Esophagus (tissue), 2 donors: ENCODE measurements at regions not wholly inside any gene's neighbourhood (a gene's known extent, or its start where the extent isn't known, plus 50 kb on each side); places are given as distances from the start of the nearest gene placed in this dataset.
"Not testable (repeated sequence)": the region's sequence is repeated elsewhere in the genome, so short reads cannot be mapped to it uniquely, and the experiment has no call there.

Experiments
- H3K27ac ChIP-seq, 2 donors: one replicate each; pipeline ENCODE4 v1.5.1; 2013; ENCODE audit warnings: low read depth in 2 of 2, mild to moderate bottlenecking in 2 of 2, inconsistent platforms in 1 of 2, low read length in 1 of 2, moderate library complexity in 1 of 2
- H3K27me3 ChIP-seq, 2 donors: one replicate each; pipeline ENCODE4 v1.6.1; 2013; ENCODE audit warnings: low read length in 2 of 2, control low read depth in 1 of 2, mild to moderate bottlenecking in 1 of 2; ENCODE audit not compliant: insufficient read depth in 2 of 2, control insufficient read depth in 1 of 2
- H3K36me3 ChIP-seq, 2 donors: one replicate each; pipeline ENCODE4 v1.6.1; 2013; ENCODE audit warnings: low read length in 1 of 2; ENCODE audit not compliant: control insufficient read depth in 2 of 2, insufficient read depth in 2 of 2
- H3K4me1 ChIP-seq, 2 donors: one replicate each; pipeline ENCODE4 v1.6.1; 2013; ENCODE audit warnings: low read length in 1 of 2; ENCODE audit not compliant: control insufficient read depth in 2 of 2, insufficient read depth in 2 of 2
- H3K4me3 ChIP-seq, 2 donors: one replicate each; pipeline ENCODE4 v1.5.1; 2013; ENCODE audit warnings: low read length in 2 of 2, mild to moderate bottlenecking in 2 of 2, low read depth in 1 of 2, moderate library complexity in 1 of 2
- H3K9me3 ChIP-seq, 2 donors: one replicate each; pipeline ENCODE4 v1.6.1; 2013; ENCODE audit warnings: mild to moderate bottlenecking in 2 of 2, low read depth in 1 of 2, low read length in 1 of 2, moderate library complexity in 1 of 2; ENCODE audit not compliant: control insufficient read depth in 2 of 2, insufficient read depth in 1 of 2
- WGBS, 2 donors: extraction: QIAGEN DNeasy Blood & Tissue Kit; methylation state at CpG; one replicate each; pipeline ENCODE4 v1.1.7; 2013; 5-methylcytosine and 5-hydroxymethylcytosine counted together
- donor health status: healthy with polysubstance abuse.
- donor health status: Bipolar disorder and iron deficiency.

DNA sequence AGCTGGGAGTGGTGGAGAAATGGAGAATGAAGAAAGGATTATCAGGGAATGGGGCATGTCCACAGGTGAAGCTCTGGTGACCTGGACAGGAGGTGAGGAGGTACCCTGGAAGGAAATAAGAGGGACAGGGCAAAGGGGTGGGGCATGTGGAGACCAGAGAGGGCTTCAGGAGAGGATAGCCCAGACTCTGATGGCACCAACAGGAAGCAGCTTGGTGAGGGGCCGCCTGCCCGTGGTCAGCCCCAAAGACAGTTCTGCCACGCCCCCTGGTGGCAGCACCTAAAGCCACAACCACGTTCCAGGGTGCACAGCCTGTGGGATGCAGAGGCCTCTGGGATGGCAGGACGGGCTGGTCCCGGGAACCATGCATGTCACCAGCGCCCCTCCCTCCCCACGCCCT is 5406.9 kb upstream of the TPTE start:
- H3K27ac ChIP-seq, H3K4me1 ChIP-seq, H3K4me3 ChIP-seq, H3K36me3 ChIP-seq, H3K9me3 ChIP-seq, H3K27me3 ChIP-seq: not testable (repeated sequence)
- no CpG with 5 or more reads among the region's 8 CpGs for WGBS, 2 donors

DNA sequence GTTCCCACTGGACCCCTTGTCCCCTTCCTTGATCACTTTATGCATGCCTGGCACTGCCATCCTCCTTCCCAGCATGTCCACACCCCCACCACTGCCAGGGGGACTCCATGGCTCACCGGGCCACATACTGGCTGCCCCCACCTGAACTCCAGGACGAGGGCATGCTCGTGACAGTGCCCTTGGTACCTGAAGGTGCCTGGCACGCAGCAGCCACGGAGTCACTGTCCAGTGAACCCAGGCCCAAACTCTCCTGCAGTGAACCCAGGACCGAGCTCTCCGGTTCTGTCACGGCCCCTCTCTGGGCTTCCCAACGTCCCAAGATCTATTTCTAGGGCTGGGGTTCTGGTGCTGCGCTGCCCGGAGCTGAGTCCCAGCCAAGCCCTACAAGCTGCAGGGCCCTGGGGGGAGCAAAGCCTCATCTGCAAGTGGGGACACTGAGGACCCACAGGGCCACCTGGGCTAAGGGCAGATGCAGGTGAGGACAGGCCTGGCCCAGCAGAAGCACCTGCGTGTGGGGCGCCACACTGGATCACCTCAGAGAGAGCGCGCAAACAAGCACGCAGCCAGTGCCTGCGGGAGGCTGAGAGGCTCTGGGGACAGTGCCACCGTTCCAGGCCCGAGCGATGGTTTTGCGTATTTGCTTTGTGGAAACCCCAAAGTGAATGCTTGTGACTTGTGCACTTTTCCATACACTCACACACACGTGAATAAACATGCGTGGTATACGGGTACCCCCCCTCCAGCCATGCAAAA is 5406.3 kb upstream of the TPTE start:
- H3K27ac ChIP-seq, H3K4me3 ChIP-seq, H3K4me1 ChIP-seq, H3K9me3 ChIP-seq, H3K27me3 ChIP-seq, H3K36me3 ChIP-seq: not testable (repeated sequence)
- WGBS, 2 donors: 75 to 82% methylated on average over 12 to 19 of the region's 24 CpGs

DNA sequence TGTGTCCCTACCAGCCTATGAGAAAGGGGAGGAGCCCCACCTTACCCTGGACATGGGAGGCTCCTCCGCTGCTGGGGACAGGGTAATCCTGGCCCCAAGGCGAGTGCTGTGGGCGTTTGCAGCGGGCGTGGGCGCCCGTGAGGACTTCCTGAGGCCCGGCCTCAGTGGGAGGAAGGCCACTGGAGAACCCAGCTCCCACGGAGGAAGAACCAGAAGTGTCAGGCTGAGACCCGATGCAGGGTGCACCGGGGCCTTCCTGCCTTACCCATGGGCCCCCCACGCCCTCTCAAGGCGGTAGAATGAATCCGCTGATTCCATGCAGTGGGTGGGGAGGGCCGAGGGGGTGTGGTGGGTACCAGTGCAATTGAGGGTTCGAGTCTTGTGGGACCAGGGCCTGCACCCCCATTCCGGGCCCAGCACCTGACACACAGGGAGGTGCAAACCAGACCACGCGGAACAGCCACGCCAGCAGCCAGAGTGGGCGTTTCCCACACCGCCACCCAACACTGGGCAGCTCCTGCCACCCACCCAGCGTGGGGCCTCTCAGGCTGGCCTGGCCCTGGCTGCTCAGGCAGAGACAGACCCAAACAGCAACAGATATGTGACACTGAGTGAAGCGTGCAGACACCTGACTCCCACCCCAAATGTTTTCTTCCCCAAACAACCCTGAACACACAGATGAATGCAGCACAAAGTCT is 5405.6 kb upstream of the TPTE start:
- not testable (repeated sequence) for H3K9me3 ChIP-seq, H3K27me3 ChIP-seq, H3K27ac ChIP-seq, H3K36me3 ChIP-seq, H3K4me1 ChIP-seq, H3K4me3 ChIP-seq
- WGBS, 2 donors: 45 to 52% methylated on average over 6 to 19 of the region's 24 CpGs

DNA sequence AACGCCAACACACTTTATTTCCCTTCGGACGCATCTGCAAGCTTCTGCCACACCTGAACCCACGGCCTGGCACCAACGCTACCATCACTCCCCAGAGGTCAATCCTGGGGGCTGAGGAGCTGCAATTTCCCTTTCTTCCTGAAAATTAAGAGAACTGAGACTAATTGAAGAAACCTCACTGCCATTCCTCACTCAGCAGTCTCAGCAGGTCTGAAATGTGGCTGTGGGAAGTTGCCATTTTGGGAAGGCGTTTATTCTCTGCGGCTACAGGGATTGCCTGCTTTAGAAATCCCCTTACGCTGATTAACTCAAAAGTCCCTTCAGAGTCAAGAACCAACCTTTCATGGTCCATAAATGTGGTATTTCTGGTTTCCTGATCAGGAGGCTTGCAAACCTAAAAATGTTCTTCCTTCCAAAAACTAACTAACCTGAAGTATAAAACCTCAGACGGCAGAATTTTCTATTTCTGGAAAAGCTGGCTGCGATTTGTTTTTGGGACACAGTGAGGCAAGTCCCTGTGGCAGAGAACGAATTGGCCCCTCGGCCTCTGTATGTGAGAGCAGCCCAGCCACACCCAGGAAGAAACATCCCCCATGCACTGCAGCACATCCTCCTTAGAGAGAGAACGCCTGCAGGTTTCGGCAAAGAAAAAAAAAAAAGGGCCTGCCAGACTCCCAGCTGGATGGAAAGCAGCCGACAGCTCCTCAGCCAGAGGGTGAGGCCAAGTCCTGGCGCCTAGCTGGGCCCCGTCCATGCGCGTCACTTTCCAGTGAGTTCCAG is 5404.8 kb upstream of the TPTE start:
- not testable (repeated sequence) for H3K4me3 ChIP-seq, H3K27ac ChIP-seq, H3K9me3 ChIP-seq, H3K4me1 ChIP-seq, H3K27me3 ChIP-seq, H3K36me3 ChIP-seq
- WGBS, 2 donors: 57 to 60% methylated on average over 1 of the region's 19 CpGs

DNA sequence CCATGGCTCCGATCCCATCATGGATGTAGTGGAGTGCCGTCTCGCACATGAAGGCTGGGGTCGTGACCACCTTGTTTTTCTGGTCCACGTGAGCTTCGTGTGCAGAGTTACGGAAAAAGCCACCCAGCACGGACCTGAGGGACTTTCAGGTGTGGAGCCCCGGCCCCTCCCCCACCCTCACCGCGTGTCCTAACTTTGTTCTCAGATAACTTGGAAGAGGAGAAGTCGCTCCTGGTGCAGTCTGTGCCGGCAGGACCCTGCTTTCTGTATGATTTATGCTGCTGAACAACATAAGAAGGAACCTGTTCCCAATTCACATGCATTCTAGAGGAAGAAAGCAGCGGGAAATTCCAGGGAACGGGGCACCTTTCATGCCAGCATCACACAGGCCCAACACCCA is 5404.2 kb upstream of the TPTE start:
- H3K4me1 ChIP-seq: not testable (repeated sequence)
- WGBS, 2 donors: 44 to 49% methylated on average over 5 of the region's 15 CpGs

DNA sequence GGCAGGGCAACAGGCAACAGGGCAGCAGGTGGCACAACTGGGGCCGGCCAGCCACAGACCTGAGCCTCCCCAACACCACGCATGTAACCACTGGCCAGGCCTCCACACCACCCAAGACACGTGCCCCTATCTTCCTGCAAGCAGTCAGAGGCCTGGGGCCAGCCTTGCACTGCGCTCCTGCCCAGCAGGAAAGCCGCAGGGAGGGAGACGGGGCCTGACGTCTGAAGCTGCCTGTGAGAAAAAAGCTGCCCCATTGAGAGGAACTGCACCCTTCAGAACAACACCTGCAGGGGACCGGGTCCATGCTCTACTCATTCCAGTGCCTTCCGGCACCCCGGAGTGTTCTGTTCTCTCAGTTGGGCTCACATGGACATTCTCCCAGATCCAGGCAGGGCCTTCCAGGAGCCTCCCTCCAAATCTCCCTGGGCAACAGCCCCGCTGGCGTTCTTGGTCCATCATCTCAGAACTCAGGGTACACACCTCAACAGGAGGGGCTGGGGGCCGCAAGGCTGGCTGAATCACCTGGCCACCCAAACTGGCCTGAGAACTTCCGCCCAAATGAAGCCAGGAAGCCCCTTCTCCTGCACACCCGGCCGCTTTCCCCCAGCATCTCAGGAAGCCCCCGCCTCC is 5403.6 kb upstream of the TPTE start:
- H3K4me3 ChIP-seq, H3K4me1 ChIP-seq, H3K36me3 ChIP-seq, H3K9me3 ChIP-seq, H3K27ac ChIP-seq, H3K27me3 ChIP-seq: not testable (repeated sequence)
- 68 to 100% methylated on average over 2 to 9 of the region's 17 CpGs for WGBS, 2 donors

More for the DNA sequence above, 5404.2 kb upstream of the TPTE start:
- not testable (repeated sequence) for H3K27ac ChIP-seq, H3K4me3 ChIP-seq, H3K9me3 ChIP-seq, H3K36me3 ChIP-seq, H3K27me3 ChIP-seq

DNA sequence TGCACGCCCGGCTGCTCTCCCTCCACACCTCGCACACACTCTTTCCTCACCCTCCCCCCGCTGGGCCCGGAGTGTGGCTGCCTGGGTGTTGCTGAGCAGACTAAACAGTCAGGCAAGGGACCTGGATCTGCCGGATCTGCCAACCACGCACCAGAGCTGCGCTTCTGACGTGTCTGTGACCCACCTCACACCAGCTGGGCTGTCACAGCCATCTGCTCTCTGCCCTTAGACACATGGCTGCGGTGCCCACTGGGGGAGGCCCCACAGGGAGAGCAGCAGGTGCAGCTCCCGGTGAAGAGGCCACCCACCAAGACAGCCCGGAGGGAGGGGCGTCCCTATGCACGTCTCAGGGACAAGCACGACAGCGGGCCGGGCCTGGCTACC is 5403.1 kb upstream of the TPTE start:
- WGBS, 2 donors: 64 to 83% methylated on average over 1 to 5 of the region's 17 CpGs
- not testable (repeated sequence) for H3K4me1 ChIP-seq, H3K36me3 ChIP-seq, H3K4me3 ChIP-seq, H3K27me3 ChIP-seq, H3K9me3 ChIP-seq, H3K27ac ChIP-seq

DNA sequence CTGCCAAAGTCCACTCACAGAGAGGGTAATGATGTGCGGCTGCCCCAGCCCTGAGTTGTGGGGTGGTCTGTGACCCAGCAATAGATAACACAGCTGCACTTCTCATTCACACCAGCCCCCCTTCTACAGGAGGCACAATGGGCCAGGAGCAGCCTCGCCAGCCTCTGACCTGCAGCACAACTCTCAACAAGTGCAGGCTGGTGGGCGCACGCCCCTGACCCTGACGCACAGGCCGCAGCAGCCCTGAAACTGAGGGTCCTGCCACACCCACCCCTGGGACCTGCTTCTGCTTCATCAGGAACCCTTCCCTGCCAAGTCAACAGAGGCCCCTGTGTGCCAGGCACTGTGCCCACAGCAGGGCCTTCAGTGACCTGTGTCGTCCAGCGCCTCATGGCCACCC is 5402.2 kb upstream of the TPTE start:
- H3K4me1 ChIP-seq, H3K9me3 ChIP-seq, H3K4me3 ChIP-seq, H3K27me3 ChIP-seq, H3K36me3 ChIP-seq, H3K27ac ChIP-seq: not testable (repeated sequence)
- WGBS, 2 donors: 81 to 86% methylated on average over 5 to 7 of the region's 8 CpGs

DNA sequence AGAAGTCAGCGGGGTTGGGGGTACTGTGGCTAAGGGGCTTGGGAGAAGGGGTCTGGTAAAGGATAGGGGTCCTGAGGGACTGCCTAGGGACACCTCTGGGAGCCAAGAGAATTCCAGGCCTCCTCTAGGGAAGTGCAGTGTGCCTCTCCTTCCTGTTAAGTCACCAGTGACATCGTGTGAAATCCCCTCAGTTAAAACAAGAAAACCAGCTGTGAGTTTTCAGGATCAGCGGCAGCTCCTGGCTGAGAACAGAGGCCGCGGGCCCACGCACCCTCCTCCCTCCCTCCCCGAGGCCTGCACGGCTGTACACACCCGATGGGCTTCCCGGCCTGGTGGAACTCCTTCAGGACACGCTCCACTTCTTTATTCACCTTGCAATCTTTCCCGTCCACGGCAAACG is 5400.0 kb upstream of the TPTE start:
- not testable (repeated sequence) for H3K36me3 ChIP-seq, H3K27me3 ChIP-seq, H3K9me3 ChIP-seq, H3K4me1 ChIP-seq, H3K27ac ChIP-seq, H3K4me3 ChIP-seq
- WGBS, 2 donors: 0 to 20% methylated on average over 5 of the region's 14 CpGs
